ENCODE measurements at regions not wholly inside any gene's neighbourhood (a gene's known extent, or its start where the extent isn't known, plus 50 kb on each side); places are given as distances from the start of the nearest gene placed in this dataset.

DNA sequence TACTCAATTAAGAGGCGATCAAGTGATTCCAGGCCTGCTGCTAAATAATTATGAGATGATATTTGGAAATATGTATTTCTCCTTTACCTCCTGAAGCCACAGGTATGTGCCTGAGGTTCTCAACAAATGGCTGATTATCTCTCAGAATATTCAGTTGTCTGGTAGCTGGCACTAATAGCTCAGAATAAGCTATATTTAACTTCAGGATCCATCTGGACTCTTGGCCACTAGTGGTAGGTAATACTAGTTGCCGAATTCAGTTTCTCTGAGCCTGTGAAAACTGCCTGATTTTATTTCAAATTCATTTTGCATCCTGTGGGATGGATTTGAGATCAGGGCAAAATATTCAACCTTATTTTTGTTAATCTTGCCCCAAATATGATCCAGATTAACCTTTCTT lies 499.0 kb downstream of the DIPK2A start:
- Mint-ChIP-seq H3K36me3 (ENCODE audit: low read depth) (no peaks in the 10 kb centered on the region), H3K27me3 (ENCODE audit: insufficient read depth) (no peaks in the 10 kb centered on the region), H3K4me3 (no peak overlapping the region), H3K27ac (no peak overlapping the region), H3K4me1 (ENCODE audit: low read depth) (no peaks in the 10 kb centered on the region), H3K9me3 (peaks cover 18% of the 10 kb centered on the region)
- DNase-seq: no peak
- TF ChIP-seq, protein P1, sequence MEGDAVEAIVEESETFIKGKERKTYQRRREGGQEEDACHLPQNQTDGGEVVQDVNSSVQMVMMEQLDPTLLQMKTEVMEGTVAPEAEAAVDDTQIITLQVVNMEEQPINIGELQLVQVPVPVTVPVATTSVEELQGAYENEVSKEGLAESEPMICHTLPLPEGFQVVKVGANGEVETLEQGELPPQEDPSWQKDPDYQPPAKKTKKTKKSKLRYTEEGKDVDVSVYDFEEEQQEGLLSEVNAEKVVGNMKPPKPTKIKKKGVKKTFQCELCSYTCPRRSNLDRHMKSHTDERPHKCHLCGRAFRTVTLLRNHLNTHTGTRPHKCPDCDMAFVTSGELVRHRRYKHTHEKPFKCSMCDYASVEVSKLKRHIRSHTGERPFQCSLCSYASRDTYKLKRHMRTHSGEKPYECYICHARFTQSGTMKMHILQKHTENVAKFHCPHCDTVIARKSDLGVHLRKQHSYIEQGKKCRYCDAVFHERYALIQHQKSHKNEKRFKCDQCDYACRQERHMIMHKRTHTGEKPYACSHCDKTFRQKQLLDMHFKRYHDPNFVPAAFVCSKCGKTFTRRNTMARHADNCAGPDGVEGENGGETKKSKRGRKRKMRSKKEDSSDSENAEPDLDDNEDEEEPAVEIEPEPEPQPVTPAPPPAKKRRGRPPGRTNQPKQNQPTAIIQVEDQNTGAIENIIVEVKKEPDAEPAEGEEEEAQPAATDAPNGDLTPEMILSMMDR (IDR thresholded peaks at IDR 0.05): no peak

DNA sequence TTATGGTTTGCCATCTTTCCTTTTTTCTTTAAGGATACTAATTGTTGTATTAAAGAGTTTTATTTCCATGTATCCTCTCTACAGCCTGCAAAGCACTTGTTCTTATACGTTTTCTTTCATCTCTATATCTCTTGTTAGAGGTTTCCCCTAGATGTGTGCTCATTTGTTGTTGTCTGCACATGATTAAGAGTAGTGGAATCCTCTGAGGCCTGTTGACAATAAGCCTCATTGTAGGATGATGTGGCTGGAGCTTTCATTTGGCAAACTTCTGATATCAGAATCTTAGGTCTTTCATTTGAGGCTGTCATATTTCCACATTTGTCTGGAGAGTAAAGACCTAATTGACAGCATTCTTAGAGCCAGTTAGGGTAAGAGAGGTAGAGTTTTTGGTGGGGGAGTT lies 506.0 kb downstream of the DIPK2A start:
- no peak for DNase-seq
- H3K9me3 Mint-ChIP-seq: peaks cover 30% of the 10 kb centered on the region
- TF ChIP-seq, protein P1 (IDR thresholded peaks at IDR 0.05): no peak
- H3K27ac Mint-ChIP-seq: no peak overlapping the region
- H3K4me1 Mint-ChIP-seq (ENCODE audit: low read depth): no peaks in the 10 kb centered on the region
- H3K4me3 Mint-ChIP-seq: no peak overlapping the region
- no peaks in the 10 kb centered on the region for H3K27me3 Mint-ChIP-seq (ENCODE audit: insufficient read depth)
- no peaks in the 10 kb centered on the region for H3K36me3 Mint-ChIP-seq (ENCODE audit: low read depth)

DNA sequence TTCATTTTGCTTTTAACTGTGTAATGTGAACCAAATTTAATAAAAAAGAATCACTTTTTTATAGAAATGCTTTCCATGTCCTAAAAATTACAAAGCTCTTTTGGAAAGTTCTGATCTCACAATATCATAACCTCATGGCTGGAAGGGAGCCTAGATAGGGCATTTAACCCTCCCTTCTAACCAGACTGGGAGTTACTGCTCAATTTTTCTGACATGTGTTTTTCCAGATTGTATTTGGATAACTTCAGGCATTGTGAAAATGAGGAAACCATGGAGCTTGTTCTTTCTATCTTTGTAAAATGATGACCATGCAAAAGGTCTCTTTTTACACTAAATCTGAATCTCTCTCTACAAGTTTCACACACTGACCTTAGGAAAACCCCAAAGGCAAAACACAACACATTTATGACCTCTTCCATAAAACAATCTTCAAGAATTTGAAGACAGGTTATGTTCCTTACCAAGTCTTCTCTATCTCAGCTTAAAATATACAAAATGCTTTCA lies 508.8 kb downstream of the DIPK2A start:
- no peaks in the 10 kb centered on the region for H3K27me3 Mint-ChIP-seq (ENCODE audit: insufficient read depth)
- TF ChIP-seq, protein P1 (IDR thresholded peaks at IDR 0.05): no peak

DNA sequence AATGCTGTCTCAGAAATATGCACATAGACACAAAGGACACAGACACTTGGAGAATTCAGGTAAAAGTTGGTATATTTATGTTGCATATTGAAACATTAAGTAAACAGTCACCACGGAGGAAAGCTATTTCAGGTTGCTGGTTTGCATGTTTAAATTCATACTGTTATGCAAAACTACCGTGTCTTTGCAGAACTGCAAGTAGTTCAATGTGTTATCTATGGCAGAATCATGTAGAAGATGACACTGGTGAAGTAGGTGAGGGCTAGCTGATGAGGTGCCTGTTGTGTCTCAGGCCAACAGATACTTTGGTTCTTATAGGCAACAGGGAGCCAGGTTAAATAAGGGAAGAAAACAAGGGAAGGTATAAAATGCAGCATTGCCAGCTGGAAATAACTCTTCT lies 511.3 kb downstream of the DIPK2A start:
- H3K27ac Mint-ChIP-seq: no peak overlapping the region
- peaks cover 36% of the 10 kb centered on the region for H3K9me3 Mint-ChIP-seq
- H3K4me3 Mint-ChIP-seq: no peak overlapping the region
- TF ChIP-seq, protein P1 (IDR thresholded peaks at IDR 0.05): no peak
- no peaks in the 10 kb centered on the region for H3K4me1 Mint-ChIP-seq (ENCODE audit: low read depth)
- no peak for DNase-seq
- no peaks in the 10 kb centered on the region for H3K36me3 Mint-ChIP-seq (ENCODE audit: low read depth)
- no peaks in the 10 kb centered on the region for H3K27me3 Mint-ChIP-seq (ENCODE audit: insufficient read depth)

More for the DNA sequence above, 508.8 kb downstream of the DIPK2A start:
- no peaks in the 10 kb centered on the region for H3K4me1 Mint-ChIP-seq (ENCODE audit: low read depth)
- DNase-seq: no peak
- H3K27ac Mint-ChIP-seq: no peak overlapping the region
- H3K4me3 Mint-ChIP-seq: no peak overlapping the region
- no peaks in the 10 kb centered on the region for H3K36me3 Mint-ChIP-seq (ENCODE audit: low read depth)
- peaks cover 33% of the 10 kb centered on the region for H3K9me3 Mint-ChIP-seq

DNA sequence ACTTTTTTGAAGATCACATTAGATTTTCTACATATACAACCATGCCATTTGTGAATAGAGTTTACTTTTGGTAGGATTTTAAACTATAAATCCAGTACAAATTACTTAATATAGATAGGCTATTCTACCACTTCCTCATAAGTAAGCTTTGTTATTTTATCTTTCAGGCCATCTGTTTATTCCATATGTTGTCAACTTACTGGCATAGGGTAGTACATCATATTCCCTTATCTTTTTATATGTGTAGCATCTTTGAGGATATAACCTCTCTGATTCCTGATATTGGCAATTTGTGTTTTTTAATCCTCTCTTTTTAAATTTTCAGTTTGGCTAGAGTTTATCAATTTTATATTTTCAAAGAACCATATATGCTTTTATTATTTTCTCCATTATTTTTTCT lies 515.4 kb downstream of the DIPK2A start:
- Mint-ChIP-seq H3K4me1 (ENCODE audit: low read depth) (no peaks in the 10 kb centered on the region), H3K4me3 (no peak overlapping the region), H3K27me3 (ENCODE audit: insufficient read depth) (no peaks in the 10 kb centered on the region), H3K27ac (no peak overlapping the region), H3K36me3 (ENCODE audit: low read depth) (no peaks in the 10 kb centered on the region), H3K9me3 (peaks cover 51% of the 10 kb centered on the region)
- no peak for DNase-seq
- TF ChIP-seq, protein P1 (IDR thresholded peaks at IDR 0.05): no peak

DNA sequence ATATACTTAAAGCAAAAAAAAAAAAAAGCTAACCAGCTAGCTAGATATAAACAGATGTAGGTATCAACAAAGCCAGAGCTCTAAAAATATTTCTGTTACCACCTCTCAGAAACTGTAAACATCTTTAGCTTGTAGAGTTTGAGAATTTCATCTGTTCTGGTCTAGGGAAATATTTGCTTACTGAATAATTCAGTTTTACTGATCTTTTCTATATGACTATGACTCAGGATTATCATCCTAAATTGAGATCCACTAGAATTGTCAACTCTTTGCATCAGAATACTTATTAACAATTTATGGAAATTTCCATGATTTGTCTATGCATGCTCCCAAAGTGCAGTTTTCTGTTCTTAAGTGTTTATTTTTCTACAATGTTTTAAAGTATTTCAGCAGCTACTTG lies 517.3 kb downstream of the DIPK2A start:
- H3K4me1 Mint-ChIP-seq (ENCODE audit: low read depth): no peaks in the 10 kb centered on the region
- no peaks in the 10 kb centered on the region for H3K36me3 Mint-ChIP-seq (ENCODE audit: low read depth)
- peaks cover 47% of the 10 kb centered on the region for H3K9me3 Mint-ChIP-seq
- TF ChIP-seq, protein P1 (IDR thresholded peaks at IDR 0.05): no peak
- no peak overlapping the region for H3K27ac Mint-ChIP-seq
- no peak overlapping the region for H3K4me3 Mint-ChIP-seq
- H3K27me3 Mint-ChIP-seq (ENCODE audit: insufficient read depth): no peaks in the 10 kb centered on the region
- DNase-seq: no peak
